GM15510 (cell line): ENCODE measurements at regions not wholly inside any gene's neighbourhood (a gene's known extent, or its start where the extent isn't known, plus 50 kb on each side); places are given as distances from the start of the nearest gene placed in this dataset.

Experiments used
- POLR2A ChIP-seq: IDR thresholded peaks from 3 replicates; pipeline ENCODE4 v1.6.1; 2011; ENCODE audit warnings: borderline replicate concordance; ENCODE audit not compliant: insufficient read length; ENCODE audit errors: extremely low read depth

DNA sequence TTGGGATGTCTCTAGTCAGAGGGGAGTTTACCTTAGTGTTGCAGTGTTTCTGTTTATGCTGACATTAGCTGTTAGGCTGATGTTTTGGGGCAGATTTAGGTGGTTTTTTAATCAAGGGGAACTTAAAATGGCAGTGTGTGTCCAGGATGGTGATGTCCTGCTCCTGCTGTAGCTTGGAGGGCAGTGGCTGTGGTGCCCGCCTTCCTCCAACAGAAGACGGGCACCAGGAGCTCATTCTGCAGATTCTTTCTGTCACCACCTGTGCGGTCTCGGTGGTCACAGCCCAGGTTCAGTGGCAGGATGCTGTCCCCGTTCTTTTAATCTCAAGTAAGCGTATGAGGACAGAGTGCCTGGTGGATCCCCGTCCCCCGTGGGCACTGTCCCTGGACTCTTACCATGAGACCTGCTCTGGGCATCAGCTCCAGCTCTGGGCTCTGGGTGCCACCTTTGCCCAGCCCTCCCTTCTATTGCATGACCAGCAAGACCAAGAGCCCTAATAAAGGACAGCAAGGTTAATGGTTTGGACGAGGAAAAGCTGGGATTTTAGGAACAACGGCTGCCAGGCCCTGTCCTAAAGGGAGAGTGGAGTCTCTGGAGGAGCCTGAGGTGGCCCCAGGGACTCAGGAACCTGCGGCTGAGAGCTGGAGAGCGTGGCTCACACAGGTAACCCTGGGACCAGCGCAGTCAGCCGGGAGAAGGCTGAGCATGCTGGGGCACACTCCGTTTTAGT lies 217.3 kb downstream of the ERMARD start:
- TF ChIP-seq POLR2A, result no peak

DNA sequence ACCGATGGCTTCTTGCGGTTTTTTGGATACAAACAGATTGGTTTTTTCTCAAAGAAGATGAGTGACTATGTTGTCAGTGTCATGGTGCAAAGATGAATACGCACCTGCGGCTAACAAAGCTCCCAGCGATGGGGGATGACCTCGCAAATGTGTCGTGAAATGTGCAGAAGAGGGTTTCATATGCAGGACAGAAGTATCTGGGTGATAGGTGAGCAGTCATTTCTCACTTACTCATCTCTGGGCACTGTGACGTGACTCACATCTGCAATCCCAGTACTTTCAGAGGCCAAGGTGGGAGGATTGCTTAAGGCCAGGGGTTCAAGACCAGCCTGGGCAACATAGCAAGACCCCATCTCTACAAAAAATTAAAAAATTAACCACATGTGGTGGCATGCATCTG lies 216.3 kb downstream of the ERMARD start:
- no peak for TF ChIP-seq POLR2A

DNA sequence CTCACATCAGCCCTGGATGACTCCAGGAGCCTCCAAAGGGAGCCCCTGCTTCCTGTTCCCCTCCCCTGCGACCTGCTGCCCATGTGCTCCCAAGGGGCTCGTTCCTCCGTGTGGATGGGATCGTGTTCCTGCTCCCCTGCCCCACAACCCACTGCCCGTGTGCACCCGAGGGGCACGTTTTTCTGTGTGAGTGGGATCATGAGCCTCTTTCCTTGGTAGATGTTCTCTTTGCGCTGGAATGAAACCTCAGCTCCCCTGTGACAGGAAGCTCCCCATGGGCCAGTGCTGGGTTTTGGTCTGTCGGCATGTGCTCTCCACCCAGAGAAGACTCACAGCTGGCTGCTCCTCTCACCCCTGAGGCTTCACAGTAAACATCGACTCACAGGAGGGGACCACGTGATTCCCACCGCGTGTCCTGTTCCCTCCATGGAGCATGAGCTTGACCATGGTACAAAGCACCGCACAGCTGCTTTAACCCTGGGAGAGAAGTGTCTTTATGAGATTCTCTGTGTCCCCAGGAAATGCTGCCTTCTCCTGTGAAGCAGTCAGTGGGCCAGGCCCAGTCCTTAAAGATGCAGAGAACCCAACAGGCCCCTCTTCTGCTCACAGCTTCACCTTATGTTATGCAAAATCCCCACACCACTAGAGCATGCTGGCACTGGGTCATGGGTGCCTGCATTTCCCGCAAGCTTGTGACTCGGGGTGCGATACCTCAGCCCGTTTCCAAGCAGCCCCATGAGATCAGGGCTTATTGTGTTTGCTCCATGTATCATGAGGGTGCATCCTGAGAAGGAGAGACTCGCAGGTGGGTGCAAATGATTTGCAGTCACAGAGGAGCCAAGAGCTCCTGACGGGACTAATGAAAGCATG lies 215.1 kb downstream of the ERMARD start:
- TF ChIP-seq POLR2A, result no peak

DNA sequence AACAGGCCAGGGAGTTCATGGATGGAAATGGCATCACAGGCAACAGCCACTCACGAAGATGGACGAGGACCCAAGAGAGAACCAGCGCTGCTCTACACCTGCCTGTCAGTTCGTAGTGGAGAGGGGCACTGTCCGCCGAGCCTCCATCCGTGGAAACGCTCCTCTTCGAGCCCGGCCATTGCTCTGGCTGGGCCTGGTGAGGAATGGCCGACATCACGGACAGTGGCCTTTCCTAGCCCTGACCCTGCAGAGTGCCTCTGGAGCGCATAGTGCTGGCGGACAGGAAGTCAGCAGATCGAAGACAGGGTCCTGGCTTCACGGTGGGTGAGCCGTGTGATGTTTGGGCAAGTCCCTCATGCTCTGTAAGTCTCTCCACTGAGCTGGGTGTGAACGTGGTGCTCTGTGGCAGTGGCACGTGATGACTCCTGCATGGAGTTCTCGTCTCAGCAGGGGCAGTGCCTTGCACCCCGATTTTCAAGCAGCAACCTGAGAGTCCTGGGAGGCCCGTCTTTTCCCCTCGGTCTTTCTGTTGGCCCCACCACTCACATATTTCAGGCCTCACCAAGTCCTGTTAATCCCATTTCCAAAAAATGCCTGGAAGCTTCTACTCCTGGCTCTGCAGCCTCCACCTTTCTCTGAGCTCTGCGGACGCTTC lies 214.4 kb downstream of the ERMARD start:
- TF ChIP-seq POLR2A, result no peak

DNA sequence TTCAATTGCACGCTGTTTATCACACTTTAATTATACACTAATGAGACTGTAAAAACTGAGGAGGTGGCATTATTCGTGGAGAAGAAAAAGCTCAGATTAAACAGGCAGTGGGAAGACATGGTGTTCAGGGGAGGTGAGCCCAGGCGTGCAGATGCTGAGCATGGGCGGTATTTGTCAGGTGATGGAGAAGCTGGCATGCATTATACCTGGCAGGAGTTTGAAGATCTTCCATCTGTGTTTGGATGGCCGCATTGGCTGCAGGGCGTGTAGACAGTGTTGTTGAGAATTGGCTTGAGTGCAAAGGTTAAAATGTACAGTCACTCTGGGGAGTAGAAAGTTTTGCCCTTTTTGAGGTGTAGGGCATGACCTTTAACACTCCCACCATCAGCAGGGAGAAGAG lies 213.8 kb downstream of the ERMARD start:
- no peak for TF ChIP-seq POLR2A

DNA sequence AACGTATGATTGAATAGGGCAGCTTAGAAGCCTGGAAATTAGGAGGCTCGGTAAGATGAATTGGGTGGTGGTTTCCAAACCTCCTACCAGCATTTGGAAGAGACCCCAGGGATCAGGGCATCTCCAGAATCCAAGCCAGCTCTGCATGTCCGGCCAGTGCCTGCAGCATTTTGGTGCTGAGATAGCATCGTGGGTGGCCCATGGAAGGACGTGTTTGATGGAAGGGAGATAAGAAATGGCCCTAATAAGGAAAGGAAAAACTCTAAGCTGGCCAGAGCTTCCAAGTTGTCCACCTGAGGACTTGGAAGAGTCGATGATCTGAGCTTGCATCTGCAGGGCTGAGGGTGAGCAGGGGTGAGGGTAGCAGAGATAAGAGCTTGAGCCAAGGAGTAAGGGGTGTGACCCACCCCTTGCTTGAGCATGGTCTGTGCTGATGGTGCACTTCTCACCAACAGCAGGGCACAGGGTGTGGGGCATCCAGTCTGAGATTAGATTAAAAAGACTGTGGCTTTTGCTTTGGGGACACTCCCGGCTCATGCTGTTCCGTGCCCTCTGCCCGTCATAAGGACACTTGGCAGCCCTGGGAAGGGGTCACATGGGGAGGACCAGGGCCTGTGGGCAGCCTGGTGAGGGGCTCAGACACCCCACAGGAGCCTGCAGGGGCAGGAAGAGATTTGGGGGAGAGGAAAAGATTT lies 213.2 kb downstream of the ERMARD start:
- TF ChIP-seq POLR2A, result no peak

DNA sequence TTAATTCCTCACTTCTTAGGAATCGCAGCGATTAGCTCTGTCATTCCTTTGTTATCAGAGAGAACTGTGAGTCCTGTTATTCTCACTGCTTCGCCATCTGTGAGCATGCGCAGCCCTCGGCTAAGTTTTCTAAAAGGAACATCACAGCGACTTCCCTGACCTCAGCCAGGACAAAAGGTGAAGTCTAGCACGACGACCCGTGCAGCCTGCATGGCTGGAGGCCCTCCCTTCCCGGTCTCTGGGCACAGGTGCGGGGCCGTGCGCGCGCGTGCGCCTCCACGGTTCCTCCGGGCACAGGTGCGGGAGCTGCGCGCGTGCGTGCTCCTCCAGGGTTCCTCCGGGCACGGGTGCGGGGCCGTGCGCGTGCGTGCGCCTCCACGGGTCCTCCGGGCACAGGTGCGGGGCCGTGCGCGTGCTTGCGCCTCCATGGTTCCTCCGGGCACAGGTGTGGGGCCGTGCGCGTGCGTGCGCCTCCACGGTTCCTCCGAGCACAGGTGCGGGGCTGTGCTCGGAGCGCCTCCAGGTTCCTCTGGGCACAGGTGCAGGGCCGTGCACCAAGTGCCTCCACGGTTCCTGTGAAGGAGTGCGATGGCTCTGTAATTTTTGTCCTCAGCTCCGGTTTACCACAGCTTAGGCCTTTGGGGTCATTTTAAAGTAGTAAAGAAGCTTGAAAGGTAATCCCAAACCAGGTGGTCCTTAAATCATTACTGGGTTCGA lies 212.3 kb downstream of the ERMARD start:
- no peak for TF ChIP-seq POLR2A

DNA sequence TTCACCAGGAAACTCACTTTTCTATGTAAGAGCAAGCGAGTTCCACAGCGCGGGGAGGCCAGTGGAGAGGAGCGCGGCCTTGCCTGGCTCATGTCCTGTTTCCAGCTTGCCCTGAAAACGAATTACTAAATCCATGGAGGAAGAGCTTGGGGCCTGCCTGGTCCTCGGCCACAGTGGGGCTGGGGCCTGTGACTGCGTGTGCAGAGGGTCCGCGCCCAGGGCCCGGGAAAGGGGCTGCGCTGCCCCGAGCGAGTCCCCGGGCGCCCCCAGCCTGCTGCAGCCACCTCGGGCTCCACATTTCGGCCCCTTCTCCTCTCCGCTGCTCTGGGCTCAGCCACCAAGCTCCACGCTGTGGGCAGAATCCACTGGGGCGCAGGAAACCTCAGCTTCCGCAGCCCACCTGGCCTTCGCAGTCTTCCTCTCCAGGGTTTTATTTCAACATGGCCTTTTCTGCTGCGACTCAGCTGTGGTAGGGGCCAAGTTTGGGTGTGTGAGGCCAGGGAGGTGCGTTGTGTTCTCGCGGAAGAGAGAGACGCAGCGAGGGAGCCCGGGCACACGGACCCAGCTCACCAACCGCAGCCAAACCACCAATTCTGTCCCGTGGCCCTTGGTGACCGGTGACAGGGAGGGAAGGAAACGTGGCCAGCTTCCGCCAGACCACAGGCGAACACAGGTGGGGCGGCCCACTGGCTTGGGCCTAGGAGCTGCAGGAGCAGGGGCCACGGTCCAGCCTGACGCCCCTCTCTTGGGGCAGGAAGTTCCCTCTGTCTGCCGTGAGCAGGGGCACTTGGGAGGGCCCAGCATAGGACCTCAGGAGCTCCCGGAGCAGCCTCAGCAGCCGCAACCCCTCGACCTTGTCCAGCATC lies 211.4 kb downstream of the ERMARD start:
- TF ChIP-seq POLR2A, result no peak

DNA sequence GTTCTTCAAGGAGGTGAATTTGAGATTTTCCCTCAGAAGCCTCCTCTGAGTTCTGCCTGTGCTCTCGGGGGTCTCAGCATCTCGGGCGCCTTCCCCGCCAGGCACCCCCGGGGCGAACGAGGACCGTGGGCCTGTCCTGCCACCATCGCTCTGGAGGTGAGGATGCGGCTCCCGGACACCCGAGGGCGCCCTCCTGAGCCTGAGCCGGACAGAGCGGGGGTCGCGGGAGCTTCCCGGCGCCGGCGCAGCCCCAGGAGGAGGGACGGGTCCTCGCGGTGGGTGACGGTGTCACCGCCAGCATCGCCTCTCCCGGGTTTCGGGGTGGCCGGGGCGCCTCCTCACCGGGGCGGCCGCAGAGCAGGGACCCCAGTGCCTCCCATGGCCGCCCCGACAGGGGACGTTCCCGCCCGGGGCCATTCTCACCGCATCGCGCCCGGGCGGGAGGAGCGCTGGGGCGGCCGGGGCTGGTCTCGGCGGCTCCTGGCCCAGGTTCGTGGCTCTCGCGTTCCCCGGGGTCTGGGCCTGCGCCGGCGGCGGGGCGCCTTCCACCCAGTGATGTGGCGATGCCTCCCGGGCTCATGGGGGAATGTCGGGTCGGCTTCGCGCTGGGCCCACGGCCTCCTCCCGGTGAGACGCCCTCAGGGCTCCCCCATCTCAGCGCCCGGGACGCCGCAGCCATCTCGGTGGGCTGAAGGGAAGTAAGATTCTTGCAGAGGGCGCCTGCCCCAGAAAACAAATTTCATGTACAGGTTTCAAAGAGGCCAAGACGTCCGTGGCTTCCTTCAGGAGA lies 210.5 kb downstream of the ERMARD start:
- no peak for TF ChIP-seq POLR2A

DNA sequence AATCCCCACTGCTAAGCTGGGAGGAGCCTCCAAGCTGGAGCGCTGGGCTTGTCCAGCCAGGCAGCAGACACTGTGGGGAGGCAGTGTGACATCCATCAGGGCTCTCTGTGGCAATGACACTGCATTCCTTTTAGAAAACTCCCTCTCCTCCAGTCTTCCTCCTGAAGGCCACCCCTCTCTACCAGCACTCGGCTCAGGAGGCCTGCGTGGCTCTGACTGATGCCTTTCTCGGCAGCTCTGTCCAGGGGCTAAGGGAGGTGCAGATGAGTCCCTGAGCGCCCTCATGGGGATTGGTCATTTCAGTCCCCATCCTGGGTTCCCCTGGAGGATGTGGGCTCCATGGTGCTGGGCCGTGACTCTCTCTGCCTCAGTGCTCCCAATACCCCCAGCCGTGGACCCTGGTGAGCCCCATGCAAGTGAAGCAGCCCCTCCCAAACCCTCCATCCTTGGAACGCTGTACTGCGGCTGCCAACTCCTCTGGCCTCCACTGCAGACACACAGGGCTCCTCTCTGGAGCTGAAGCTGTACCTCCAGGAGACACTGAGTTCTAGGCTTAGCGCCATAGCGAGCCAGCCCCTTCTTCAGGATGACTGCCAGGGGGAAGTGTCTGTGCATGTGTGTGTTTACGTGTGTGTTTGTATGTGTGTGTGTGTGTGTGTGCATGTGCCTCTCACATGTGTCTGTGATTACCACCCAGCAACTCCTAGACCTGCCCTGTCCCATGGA lies 209.6 kb downstream of the ERMARD start:
- no peak for TF ChIP-seq POLR2A

DNA sequence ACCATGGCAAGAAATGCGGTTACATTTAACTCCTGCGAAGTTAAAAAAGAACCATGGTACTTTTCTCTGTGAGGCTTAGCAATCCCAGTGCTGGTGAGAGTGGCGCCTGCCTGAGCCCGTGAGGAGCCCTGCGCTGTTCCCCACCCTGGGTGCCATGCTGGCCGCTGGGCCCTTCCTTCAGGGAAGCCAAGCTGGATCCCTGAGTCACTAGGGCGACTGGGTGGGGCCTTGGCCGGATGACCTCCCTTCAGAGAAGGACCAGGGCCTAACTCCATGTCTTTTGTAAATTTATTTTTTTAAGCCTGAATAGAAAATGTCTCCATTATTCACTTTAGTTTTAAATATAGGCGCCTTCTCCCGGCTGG lies 209.1 kb downstream of the ERMARD start:
- TF ChIP-seq POLR2A, result no peak

DNA sequence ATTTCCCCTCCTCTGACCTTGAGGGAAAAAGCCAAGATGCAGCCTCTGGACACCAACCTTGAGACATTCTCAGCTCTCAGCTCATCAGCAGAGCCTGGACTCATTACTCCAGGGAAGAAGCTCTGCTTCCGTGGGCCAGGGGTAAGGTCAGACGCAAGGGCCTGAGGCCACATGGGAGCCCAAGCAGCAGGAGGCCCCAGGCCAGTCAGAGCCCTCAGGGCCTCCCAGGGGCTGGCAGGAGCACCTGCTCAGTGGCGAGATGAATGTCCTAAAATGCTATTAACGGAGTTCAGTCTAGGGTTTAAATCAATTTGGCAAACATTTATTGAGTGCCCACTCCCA lies 208.6 kb downstream of the ERMARD start:
- no peak for TF ChIP-seq POLR2A
